ENCODE measurements at regions not wholly inside any gene's neighbourhood (a gene's known extent, or its start where the extent isn't known, plus 50 kb on each side); places are given as distances from the start of the nearest gene placed in this dataset.

- no peak for TF ChIP-seq CTCF (IDR thresholded peaks at IDR 0.05; ENCODE audit: extremely low read depth, missing control alignments)
Observed at GRCh38 chr3:104392327-104392726, 974.4 kb upstream of the ALCAM start.

GRCh38 chr3:104396974-104397669 is 969.6 kb upstream of the ALCAM start:
- no peak for TF ChIP-seq CTCF (IDR thresholded peaks at IDR 0.05; ENCODE audit: extremely low read depth, missing control alignments)
- no peak for DNase-seq (ENCODE audit: low spot score)

More at GRCh38 chr3:104392327-104392726, 974.4 kb upstream of the ALCAM start:
- no peak for DNase-seq (ENCODE audit: low spot score)

- no peak for DNase-seq (ENCODE audit: low spot score)
- TF ChIP-seq CTCF (IDR thresholded peaks at IDR 0.05; ENCODE audit: extremely low read depth, missing control alignments): no peak
Observed at GRCh38 chr3:104397713-104398112, 969.0 kb upstream of the ALCAM start.

- TF ChIP-seq CTCF (IDR thresholded peaks at IDR 0.05; ENCODE audit: extremely low read depth, missing control alignments): no peak
- no peak for DNase-seq (ENCODE audit: low spot score)
Observed at GRCh38 chr3:104402902-104403301, 963.8 kb upstream of the ALCAM start.

- no peak for DNase-seq (ENCODE audit: low spot score)
- TF ChIP-seq CTCF (IDR thresholded peaks at IDR 0.05; ENCODE audit: extremely low read depth, missing control alignments): no peak
Observed at GRCh38 chr3:104411757-104412156, 955.0 kb upstream of the ALCAM start.

GRCh38 chr3:104412608-104413580 is 953.8 kb upstream of the ALCAM start:
- TF ChIP-seq CTCF (IDR thresholded peaks at IDR 0.05; ENCODE audit: extremely low read depth, missing control alignments): no peak

GRCh38 chr3:104428337-104428925 is 938.3 kb upstream of the ALCAM start:
- no peak for DNase-seq (ENCODE audit: low spot score)
- no peak for TF ChIP-seq CTCF (IDR thresholded peaks at IDR 0.05; ENCODE audit: extremely low read depth, missing control alignments)

More at GRCh38 chr3:104412608-104413580, 953.8 kb upstream of the ALCAM start:
- no peak for DNase-seq (ENCODE audit: low spot score)

All from GM20000 (cell line).